ENCODE measurements at regions not wholly inside any gene's neighbourhood (a gene's known extent, or its start where the extent isn't known, plus 50 kb on each side); places are given as distances from the start of the nearest gene placed in this dataset.

GRCh38 chr2:195018462-195018861, 638.6 kb upstream of the SLC39A10 start (continued):
- no peak for TF ChIP-seq CHD1 (IDR thresholded peaks at IDR 0.05; ENCODE audit: low read depth, low read length)
- TF ChIP-seq RBBP5 (IDR thresholded peaks at IDR 0.05; ENCODE audit: borderline replicate concordance, low read depth, low read length): no peak
- TF ChIP-seq TCF12 (IDR thresholded peaks at IDR 0.05; ENCODE audit: low read depth, low read length): no peak
- TF ChIP-seq SIRT6 (IDR thresholded peaks at IDR 0.05; ENCODE audit: low read length): no peak
- no peak for TF ChIP-seq ZNF274 (IDR thresholded peaks at IDR 0.05; ENCODE audit: borderline replicate concordance, extremely low read depth, low read length)
- no peak for TF ChIP-seq HDAC6 (IDR thresholded peaks at IDR 0.05; ENCODE audit: low read depth, low read length)
- no peak for TF ChIP-seq ATF2 (IDR thresholded peaks at IDR 0.05; ENCODE audit: low read length)
